ENCODE measurements at regions not wholly inside any gene's neighbourhood (a gene's known extent, or its start where the extent isn't known, plus 50 kb on each side); places are given as distances from the start of the nearest gene placed in this dataset.
"Not testable (repeated sequence)": the region's sequence is repeated elsewhere in the genome, so short reads cannot be mapped to it uniquely, and the experiment has no call there.

DNA sequence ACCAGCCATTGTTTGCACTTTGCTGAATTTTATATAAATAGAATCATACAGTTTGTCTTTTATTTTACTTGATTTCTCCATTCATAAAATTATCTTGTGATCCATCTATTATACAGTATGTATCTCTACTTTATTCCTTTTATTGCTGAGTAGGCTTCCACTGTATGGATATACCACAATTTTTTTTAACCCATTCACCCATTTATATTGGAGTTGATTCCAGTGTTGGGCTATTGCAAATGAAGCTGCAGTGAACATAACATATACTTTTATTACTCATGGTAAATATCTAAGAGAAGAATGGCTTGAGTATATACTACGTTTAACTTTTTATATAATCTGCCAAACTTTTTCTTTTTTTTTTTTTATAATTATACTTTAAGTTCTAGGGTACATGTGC lies 463.6 kb downstream of the ETNK1 start:
- DNase-seq: no peak

DNA sequence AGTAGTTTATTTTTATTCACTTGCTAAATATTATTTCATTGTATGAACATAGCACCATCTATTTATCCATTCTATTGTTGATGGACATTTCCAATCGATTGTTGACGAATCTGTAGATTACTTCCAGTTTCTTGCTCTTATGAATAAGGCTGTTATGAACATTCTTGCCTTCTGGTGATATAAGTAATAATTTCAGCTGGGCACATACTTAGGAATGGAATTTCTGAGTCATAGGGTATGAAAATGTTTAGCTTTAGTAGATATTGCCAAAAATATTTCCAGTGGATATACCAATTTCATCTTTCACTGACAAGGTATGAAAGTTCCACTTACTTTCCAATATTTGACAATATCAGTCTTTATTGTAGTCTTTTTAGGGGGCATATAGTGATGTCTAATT lies 468.5 kb downstream of the ETNK1 start:
- DNase-seq: no peak

DNA sequence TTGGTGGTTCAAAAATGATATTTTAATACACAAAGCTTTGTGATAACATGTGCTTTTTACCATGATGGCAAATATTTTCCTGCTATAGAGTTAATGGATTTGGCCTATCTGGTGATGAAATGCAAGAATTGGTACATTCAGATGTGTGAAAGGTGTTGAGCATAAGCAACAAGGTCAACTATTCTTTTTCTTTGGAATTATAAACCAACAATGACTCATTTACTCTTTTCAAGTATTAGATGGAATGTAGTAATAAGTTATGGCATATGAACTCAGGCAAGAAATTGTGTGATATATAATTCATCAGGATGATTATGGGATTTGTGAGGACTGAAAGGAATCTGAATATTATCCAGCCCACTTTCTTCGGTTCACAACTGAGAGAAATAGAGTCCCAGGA lies 471.4 kb downstream of the ETNK1 start:
- no peak for DNase-seq

DNA sequence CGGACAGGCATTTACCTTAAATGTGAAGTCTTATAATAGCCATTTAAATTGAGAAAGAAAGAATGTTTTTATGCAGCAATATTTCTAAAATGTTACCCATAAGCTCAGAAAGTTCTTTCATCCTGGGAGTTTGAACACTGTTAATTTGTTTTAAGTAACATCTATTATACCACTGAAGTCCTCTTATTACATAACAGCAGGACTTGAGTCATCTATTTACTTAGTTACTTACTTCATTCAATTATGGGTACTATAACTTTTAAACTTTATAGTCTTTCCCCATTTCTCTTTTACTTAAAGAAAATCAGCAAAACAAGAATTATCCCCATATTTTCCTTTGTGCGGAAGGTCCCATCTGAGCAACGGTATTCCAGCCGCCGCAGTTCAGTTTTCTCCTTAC lies 473.1 kb downstream of the ETNK1 start:
- DNase-seq: no peak

DNA sequence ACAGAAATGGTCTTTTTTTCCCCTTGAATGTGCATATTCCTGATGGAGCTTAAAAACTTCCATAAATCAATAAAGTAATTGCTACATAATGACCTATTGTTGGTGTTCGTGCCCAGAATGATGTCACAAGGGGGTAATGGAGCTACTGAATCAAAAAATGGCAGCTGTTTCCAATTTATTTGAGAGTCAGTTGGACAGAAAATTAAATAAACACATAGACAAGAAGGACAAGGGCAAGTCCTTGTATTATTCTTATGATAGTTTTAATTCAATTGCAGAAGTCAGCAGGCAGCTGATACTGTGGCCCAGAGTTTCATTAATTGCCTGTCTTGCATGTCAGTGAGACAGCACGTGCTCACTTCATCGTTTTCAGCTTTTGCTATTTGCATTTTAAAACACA lies 473.5 kb downstream of the ETNK1 start:
- DNase-seq: no peak

DNA sequence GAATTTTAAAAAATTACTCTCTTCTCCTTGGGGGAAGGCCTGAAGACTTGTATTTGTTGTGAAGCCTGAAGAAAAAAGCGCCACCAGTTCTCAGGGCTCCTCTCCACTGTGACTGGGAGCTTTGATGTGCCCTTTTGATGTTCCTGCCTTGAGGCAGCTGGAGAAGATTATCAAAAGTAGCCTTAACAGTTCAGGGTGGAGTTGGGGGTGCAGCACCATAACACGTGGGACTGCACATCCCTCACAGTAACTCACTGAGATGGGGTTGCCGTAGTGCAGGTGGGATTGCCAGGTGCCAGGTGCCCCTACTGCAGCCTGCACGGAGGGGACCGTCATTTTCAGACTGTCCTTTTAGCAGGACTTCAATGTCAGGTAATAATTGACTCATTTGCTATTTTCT lies 474.1 kb downstream of the ETNK1 start:
- DNase-seq: no peak

DNA sequence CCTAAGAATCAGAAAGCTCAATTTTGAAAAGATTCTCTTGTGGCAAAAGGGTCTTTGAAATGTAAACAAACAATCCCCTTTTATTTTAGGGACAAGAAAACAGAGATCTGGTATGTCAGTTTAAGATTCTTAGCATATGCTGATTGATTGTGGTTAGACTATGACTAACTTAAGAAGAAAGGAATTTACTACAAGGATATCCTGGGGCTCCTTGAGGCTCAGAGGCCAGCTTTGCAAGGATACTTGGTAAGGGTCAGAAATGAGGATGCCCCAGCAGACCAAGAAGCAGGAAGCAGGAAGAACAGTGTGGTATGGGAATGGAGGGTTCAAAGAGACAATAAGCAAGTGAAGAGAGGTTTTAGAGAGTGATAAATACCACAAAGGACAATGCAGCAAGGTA lies 474.6 kb downstream of the ETNK1 start:
- no peak for DNase-seq

DNA sequence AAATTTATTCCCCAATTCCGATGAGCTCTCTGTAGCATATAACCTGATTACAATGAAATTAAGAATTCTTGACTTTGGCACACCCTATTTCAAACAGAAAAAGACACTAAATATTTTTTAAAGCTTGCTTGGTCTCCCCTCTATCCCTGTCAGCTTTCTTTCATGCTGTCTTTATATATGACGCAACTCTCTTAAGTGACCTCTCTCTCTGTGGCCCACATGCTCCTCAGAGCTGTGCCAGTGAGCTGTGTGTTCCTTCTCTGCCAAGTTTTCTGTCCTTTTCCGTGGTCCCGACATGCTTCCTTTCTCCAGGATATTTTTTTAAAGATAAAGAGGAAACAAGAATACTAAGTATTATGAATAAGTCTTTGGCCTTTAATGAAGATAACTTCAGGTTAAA lies 484.0 kb downstream of the ETNK1 start:
- DNase-seq: no peak

DNA sequence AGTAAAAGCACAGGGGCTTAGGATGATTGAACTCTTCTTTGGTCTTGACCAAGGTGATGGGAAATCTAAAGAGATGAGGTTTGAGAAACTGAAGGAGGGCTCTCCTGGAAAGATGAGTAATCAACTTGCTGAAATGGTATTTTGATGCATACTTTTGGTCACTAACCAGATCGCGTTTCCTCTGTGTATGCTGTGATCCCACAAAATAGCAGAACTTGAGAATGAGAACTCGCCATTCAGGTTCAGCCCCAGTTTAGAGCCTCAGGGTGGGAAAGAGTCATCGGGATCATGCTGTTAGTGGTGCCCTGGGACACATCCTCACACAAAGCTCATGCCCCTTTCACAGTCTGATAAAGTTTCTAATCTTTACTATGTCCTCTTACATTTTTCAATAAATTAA lies 488.8 kb downstream of the ETNK1 start:
- DNase-seq: no peak

DNA sequence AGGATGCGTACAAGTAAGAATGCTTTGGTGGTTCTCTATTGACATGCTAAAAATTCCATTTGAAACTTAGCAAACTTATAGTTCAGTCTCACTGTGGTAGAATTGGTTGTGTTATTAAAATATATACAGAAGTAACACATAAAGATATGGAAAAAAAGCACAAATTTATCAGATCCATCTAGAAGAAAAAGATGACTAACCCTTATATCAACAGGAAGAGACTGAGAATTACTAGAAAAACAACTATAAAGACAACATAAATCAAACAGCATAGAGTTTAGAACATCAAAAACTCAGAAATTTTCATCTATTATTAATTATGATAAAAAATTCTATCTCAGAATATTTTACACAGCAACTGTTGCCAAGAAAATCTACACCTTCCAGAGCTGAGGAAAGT lies 491.0 kb downstream of the ETNK1 start:
- DNase-seq: no peak

DNA sequence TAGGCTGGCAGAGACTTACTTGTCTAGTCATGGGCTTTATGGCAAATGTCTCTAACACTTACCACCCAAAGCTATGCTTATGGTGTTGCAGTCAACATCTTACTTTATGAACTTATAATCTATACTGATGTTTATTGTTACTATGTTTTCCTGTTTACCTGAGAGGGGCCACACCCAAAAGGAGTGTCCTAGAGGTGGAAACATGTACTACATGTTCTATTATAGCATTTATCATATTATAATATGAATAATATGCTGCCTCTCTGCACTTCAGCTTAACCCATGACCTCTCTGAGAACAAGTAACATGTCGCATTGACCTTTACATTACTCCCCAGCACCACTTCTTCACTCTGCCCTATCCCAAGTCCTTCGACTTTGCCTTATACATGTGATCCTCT lies 501.8 kb downstream of the ETNK1 start:
- no peak for DNase-seq

DNA sequence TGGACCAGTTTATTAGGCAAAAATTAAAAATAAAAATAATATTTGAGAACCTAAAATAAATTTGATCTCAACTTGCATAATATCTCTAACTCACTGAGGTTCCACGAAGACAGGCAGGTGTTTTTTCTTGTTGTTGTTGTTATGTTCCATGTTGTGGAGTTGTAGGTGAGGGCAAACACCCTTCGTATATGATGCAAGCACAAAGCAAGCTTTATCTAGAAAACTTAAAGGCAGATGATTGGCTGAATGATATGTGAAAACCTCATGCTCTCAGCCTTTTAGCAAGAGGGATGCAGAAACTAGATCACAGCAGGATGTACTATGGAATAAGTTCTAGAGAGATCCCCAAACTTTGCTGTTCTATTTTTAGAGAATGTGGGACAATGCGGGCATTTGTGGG lies 502.7 kb downstream of the ETNK1 start:
- no peak for DNase-seq

DNA sequence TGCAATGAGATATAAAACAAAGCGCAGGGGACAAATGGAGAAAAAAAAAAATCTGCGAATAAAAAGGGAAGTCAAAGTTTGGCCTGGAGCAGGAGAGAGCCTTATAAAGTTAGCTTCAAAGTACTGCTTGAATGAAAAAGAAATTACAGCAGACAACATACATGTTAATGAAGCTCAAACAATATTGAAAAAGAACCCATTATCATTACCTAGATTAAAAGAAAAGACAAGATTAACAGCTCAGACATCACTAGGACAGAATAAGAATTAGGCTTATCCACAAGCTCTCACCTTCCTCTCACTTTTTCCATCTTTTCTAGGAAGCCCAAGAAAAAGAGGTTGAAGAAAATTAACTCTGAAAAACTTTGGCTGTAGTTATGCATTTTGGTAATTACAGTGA lies 503.5 kb downstream of the ETNK1 start:
- no peak for DNase-seq

DNA sequence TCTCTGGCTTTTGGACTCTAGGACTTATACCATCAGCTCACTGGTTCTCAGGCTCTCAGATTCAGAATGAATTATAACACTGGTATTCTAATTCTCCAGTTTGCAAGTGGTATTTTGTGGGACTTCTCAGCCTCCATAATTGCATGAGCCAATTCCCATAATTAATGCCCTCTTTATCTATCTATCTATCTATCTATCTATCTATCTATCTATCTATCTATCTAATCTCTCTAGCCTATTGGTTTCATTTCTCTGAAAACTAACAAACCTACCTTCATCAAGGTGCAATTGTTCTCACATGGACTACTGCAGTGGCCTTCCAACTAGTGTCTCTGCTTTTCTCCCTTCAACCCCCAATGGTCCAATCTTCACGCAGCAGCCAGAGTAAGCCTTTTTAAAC lies 507.4 kb downstream of the ETNK1 start:
- DNase-seq: no peak

DNA sequence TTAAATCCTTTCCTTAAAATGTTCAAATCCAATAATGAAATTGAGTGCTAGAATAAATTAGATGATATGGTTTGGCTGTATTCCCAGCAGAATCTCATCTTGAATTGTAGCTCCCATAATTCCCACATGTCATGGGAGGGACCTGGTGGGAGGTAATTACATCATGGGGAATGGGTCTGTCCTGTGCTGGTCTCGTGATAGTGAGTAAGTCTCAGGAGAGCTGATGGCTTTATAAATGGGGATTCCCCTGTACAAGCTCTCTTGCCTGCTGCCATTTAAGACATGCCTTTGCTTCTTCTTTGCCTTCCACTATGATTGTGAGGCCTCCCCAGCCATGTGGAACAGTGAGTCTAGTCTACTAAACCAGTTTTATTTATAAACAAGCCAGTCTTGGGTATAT lies 508.5 kb downstream of the ETNK1 start:
- DNase-seq: no peak

DNA sequence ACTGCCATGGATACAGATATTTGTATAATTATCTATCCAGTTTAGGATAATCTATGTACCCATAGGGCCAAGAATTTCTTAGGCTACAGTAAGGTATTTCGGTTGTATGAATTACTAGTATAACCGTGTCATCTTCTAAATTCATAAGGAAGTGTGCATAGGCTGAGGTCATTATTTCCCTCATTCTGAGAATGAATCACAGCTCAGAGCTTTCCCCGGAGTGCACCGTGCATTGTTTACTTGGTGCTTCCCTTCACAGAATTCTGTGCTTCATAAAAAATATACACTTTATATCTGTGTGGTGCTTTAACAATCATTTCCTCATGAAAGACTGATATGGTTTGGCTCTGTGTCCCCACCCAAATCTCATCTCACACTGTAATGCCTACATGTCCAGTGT lies 514.1 kb downstream of the ETNK1 start:
- no peak for DNase-seq

DNA sequence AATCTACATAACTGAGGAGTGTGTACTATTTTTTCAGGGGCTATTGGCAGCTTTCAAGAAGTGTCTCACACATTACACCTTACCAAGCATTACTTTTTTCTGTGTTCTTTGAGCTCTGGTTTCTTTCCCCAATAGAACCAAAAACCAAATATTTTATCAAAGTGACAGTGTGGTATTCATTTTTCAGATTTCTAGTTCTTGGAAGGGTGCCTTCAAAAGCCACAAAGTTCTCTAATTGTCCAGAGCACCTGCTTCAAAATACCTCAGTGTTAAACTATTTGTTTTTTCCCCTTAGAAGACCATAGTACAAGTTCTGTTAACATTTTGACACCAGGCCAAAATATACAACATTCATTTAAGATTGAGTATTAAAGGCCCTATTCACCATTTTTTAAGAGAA lies 515.7 kb downstream of the ETNK1 start:
- no peak for DNase-seq

DNA sequence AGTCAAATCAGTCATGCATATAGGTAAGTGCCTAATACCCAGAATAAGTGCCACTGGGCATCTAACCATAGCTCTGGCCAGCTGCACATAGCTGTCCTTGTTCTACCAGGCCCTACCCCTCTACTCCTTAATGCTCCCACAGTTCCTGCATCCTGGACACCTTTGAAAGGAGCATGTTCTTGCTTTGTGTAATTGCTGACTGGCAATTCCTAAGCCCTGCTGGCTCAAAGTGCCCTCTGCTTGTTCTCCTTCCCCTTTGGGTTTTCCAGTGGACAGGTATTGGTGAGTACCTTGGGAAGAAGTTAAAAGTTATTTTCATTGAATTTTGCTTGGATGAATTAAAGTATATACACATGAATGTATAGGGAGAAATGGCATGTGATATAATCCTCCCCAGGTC lies 516.4 kb downstream of the ETNK1 start:
- DNase-seq: no peak

DNA sequence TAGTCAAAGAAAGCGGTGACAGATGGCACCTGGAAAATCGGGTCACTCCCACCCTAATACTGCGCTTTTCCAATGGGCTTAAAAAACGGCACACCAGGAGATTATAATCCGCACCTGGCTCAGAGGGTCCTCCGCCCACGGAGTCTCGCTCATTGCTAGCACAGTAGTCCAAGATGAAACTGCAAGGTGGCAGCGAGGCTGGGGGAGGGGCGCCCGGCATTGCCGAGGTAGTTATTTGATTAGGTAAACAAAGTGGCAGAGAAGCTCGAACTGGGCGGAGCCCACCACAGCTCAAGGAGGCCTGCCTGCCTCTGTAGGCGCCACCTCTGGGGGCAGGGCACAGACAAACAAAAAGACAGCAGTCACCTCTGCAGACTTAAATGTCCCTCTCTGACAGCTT lies 521.1 kb downstream of the ETNK1 start:
- not testable (repeated sequence) for DNase-seq

DNA sequence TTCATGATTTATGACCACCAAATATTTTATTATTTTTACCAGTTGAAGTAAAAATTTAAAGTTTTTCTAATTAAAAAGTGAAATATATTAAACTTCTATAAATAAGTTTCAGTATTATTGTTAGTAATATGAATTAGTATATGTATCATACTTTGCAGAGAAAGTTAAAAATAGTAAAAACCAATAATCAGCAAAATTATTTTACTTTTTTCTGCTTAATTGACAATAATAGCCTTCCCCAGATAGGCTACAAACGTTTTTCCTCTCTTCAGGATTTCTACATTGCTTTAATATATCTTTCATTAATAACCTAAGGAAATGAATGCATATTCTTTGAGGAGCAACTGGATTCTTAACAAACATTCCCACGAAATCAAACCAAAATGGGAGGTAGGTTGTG lies 543.5 kb downstream of the ETNK1 start:
- DNase-seq: no peak

DNA sequence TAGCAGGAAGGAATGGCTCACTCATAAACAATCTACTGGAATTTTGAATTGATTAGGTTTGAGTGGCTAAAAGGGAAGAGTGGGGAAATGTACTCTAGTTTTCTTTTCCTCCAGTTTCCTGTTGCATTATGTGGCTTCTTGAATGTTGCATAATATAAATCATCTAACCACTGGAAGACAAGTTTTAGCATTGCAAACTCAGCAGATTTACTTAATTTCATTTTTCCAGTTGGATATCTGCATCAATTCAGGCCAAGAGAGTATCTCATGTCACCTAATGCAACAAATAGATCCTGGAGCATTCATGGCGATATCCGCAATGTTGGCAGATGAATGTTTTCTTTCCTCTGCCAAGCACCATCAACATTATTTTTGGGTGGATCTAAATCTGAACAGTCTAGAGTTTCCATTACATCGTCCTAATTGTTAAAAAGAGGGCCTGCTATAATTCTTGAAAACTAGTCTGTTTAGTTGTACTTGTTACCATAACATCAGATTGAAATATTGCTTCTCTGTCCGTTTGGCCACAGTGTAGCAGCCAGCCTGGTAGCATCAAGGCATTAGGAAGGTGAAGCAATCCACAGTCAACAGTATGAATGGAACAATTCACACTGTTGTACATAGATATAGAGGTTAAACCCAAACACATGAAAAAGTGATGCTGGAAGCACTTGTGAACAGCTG lies 544.2 kb downstream of the ETNK1 start:
- no peak for DNase-seq

DNA sequence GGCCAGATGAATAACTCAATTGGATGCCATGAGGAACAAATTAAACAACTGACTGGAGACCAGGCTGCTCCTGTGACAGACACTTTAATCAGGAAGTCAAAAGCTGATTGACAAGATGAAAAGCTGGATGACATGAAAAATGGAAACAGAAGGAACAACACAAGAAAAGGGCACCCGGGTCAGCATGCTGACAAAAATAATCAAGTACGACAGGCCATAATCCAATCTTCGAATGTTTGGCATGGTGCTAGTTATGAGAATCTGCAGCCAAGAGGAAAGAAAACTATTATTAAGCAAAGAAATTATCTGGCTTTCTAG lies 544.7 kb downstream of the ETNK1 start:
- no peak for DNase-seq

DNA sequence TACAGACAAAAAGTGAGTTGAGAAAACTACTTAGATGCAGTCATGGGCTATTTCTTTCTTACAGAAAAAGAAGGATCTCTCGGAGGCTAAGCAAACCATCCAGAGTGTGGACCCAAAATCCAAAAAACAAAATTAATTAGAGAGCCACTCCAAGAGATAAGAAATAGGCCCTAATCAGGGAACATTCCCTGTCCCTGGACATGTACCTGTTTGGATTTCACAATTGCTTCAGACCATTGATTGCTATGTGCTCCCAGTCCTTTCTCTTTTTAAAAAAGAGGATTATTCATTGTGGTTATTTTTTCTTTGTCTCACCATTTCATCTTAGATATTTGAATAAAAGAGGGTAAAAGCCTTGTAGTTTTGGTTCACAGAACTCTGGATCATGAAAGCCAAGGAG lies 549.9 kb downstream of the ETNK1 start:
- DNase-seq: no peak

DNA sequence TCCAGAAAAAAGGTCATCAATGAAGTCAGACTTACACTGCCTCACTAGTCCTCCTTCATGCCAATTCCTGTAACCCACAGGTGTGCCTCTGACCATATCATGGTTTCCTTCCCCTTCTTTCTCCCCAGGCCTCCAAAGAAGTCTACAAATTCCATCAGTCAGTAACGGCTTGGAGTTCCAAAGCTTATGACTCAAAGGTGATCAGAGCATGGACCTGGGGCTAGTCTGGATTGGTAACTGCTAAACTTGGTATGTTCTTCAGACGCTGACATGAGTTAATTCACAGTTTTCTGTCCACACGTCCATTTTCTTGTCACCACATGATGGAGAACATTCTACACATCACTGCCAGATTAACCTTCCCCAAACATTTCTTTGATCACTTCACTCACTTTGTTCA lies 560.4 kb downstream of the ETNK1 start:
- DNase-seq: no peak

DNA sequence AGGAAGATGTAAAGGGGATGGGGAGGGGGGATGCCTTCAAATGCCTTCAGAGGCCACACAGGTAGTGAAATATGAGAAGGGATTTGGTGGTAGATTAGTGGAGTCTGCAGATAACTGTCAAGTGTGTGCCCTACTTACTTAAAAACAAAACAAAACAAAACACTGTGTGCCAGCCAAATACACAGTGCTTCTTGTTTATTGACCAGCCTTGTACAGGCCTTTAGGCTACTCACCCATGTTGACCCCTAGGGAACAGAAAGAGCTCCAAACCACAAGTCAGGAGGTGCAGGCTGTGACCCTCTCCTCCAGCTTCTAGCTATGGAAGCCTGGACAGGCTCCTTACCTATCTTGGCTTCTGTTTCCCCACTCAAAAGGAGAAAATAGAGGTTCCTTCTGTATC lies 562.0 kb downstream of the ETNK1 start:
- no peak for DNase-seq

DNA sequence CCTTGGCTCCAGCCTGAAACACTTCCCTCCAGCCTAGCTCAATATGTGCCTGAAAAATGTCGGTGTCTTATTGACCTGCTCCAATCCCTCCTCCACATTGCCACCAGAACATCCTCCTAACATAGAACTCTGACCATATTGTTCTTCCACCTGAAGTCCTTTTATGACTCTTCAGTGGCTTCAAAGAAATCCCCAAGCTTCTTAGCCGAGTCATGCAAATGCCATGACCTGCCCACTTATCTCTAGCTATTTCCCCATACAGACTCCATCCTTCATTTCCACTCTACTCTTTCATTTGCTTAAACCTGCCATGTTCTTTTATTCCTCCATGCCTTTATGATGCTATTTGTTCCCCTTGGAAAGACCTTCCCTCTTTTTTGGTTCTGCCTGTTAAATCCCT lies 568.6 kb downstream of the ETNK1 start:
- DNase-seq: no peak

All from skin of body (tissue), 1 donor.